ENCODE measurements at regions not wholly inside any gene's neighbourhood (a gene's known extent, or its start where the extent isn't known, plus 50 kb on each side); places are given as distances from the start of the nearest gene placed in this dataset.

DNA sequence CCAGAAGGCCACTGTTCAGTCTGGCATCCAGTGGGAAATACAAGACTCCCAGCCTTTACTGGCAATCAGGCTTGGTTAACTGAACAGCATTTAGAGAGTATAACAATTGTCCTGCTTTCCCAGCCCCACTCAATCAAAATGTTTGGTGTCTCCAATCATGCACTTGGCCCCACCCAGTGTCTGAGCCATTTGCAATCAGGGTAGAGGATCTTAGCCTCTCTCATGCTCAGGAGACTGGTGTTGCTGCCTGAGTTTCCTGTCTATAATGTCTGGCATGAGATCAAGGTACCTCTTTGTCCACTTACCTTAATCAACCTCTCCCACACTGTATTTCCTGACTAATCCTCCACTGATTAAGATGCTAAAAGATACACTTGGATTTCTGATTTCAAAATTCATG lies 290.2 kb upstream of the GHITM start:
- TF ChIP-seq, protein P1, sequence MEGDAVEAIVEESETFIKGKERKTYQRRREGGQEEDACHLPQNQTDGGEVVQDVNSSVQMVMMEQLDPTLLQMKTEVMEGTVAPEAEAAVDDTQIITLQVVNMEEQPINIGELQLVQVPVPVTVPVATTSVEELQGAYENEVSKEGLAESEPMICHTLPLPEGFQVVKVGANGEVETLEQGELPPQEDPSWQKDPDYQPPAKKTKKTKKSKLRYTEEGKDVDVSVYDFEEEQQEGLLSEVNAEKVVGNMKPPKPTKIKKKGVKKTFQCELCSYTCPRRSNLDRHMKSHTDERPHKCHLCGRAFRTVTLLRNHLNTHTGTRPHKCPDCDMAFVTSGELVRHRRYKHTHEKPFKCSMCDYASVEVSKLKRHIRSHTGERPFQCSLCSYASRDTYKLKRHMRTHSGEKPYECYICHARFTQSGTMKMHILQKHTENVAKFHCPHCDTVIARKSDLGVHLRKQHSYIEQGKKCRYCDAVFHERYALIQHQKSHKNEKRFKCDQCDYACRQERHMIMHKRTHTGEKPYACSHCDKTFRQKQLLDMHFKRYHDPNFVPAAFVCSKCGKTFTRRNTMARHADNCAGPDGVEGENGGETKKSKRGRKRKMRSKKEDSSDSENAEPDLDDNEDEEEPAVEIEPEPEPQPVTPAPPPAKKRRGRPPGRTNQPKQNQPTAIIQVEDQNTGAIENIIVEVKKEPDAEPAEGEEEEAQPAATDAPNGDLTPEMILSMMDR (IDR thresholded peaks at IDR 0.05): no peak
- Mint-ChIP-seq H3K27me3 (ENCODE audit: unreplicated experiment) (no peaks in the 10 kb centered on the region), H3K4me3 (ENCODE audit: unreplicated experiment) (no peak overlapping the region), H3K4me1 (ENCODE audit: unreplicated experiment) (peaks cover 12% of the 10 kb centered on the region), H3K36me3 (ENCODE audit: unreplicated experiment) (no peaks in the 10 kb centered on the region), H3K27ac (ENCODE audit: unreplicated experiment) (no peak overlapping the region), H3K9me3 (ENCODE audit: unreplicated experiment) (peaks cover 2% of the 10 kb centered on the region)
- no peak for DNase-seq (ENCODE audit: extremely low spot score, unreplicated experiment)

DNA sequence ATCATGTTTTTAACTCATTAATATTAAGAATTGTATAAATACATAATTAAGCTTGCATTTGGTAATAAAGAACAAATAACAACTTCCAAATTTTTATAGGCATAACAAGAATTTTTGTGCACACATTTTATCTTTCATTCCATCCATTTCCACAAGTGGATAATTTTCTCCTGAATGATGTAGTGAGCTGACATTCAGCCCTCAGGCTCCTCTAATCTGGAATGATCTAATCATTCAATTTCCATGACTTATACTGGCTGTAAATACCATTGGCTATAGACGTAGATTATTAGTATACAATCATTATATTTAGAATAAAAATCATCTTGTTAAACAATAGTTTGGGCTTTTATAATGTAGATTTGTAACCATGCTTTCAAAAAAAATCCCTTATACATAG lies 287.2 kb upstream of the GHITM start:
- Mint-ChIP-seq H3K27me3 (ENCODE audit: unreplicated experiment) (no peaks in the 10 kb centered on the region), H3K4me1 (ENCODE audit: unreplicated experiment) (peaks cover 12% of the 10 kb centered on the region), H3K27ac (ENCODE audit: unreplicated experiment) (no peak overlapping the region), H3K36me3 (ENCODE audit: unreplicated experiment) (no peaks in the 10 kb centered on the region), H3K4me3 (ENCODE audit: unreplicated experiment) (no peak overlapping the region), H3K9me3 (ENCODE audit: unreplicated experiment) (peaks cover 8% of the 10 kb centered on the region)
- TF ChIP-seq, protein P1 (IDR thresholded peaks at IDR 0.05): no peak
- no peak for DNase-seq (ENCODE audit: extremely low spot score, unreplicated experiment)

DNA sequence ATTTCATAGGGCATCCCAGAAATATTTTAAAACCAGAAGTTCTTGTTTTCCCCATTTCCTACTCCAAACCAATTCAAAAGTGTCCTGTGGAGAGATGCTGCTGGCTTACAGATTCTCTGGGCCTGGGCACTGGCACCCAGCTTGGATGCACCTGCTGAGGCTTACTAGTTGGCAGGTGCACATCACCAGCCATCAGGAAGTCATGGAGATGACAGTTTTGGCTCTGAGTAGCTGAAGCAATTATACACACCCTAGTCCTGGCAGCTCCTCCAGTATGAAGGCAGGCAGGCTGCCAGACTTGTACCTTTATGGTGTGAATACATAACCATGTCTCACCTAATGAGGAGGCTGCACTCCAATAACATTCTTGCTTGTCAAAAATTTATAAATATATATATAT lies 276.6 kb upstream of the GHITM start:
- Mint-ChIP-seq H3K9me3 (ENCODE audit: unreplicated experiment) (peaks cover 14% of the 10 kb centered on the region), H3K4me1 (ENCODE audit: unreplicated experiment) (no peaks in the 10 kb centered on the region), H3K27me3 (ENCODE audit: unreplicated experiment) (no peaks in the 10 kb centered on the region), H3K36me3 (ENCODE audit: unreplicated experiment) (peaks cover 3% of the 10 kb centered on the region), H3K27ac (ENCODE audit: unreplicated experiment) (no peak overlapping the region), H3K4me3 (ENCODE audit: unreplicated experiment) (no peak overlapping the region)
- TF ChIP-seq, protein P1 (IDR thresholded peaks at IDR 0.05): no peak
- no peak for DNase-seq (ENCODE audit: extremely low spot score, unreplicated experiment)

DNA sequence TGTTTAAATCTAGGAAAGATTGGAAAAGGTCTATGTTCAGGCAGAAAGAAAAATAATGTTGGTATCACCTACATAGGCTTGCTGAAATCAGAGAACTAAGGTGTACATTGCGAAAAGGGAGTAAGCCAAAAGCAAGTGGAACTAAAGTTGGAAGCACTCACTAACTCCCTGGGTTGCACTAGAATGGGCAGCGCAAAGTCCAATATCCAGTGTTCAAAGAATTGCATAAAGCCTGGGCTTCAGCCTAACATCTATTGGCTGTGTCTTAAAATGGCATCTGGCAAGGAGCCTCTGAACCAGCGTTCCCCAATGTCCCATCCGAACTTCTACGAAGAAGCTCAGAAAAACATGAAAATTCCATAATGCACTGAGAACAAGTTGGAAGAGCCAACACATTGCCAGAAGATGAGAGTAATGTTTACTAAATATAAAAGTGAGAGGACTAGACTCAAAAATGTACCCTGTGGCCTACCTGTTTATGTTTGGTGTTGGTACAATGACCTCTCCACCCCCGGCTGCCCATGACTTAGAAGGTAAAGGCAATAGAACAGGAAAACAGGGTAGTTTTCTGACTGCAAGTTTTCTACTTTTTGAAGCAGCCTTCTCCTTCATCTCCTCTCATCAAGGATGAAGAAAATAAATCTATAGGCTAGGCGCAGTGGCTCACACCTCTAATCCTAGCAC lies 275.9 kb upstream of the GHITM start:
- Mint-ChIP-seq H3K4me1 (ENCODE audit: unreplicated experiment) (no peaks in the 10 kb centered on the region), H3K27me3 (ENCODE audit: unreplicated experiment) (no peaks in the 10 kb centered on the region), H3K36me3 (ENCODE audit: unreplicated experiment) (peaks cover 3% of the 10 kb centered on the region), H3K9me3 (ENCODE audit: unreplicated experiment) (peaks cover 14% of the 10 kb centered on the region), H3K27ac (ENCODE audit: unreplicated experiment) (no peak overlapping the region), H3K4me3 (ENCODE audit: unreplicated experiment) (no peak overlapping the region)
- no peak for DNase-seq (ENCODE audit: extremely low spot score, unreplicated experiment)
- TF ChIP-seq, protein P1 (IDR thresholded peaks at IDR 0.05): no peak

DNA sequence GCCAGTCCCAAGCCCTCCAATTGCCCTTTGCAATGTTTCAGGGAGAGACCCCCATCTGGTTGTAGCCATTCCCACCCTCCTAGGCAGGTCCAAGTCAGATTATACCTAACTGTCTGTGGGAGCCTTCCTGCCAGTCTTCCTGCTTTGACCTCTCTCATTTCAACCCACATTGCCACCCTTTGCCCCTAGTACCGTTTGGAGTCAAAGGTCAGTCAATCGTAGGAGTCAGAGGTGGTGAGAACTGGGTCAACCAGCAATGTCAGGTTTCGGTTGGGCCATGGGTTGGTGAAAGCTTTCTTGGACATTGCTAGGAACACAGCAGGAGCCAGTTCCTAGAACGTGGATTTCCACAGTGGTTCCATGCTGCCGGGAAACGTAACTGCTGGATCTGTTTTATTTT lies 269.4 kb upstream of the GHITM start:
- no peak overlapping the region for H3K4me3 Mint-ChIP-seq (ENCODE audit: unreplicated experiment)
- H3K27me3 Mint-ChIP-seq (ENCODE audit: unreplicated experiment): peaks cover 3% of the 10 kb centered on the region
- TF ChIP-seq, protein P1 (IDR thresholded peaks at IDR 0.05): no peak
- no peak overlapping the region for H3K27ac Mint-ChIP-seq (ENCODE audit: unreplicated experiment)
- no peaks in the 10 kb centered on the region for H3K9me3 Mint-ChIP-seq (ENCODE audit: unreplicated experiment)
- H3K36me3 Mint-ChIP-seq (ENCODE audit: unreplicated experiment): no peaks in the 10 kb centered on the region
- no peaks in the 10 kb centered on the region for H3K4me1 Mint-ChIP-seq (ENCODE audit: unreplicated experiment)
- no peak for DNase-seq (ENCODE audit: extremely low spot score, unreplicated experiment)

Measured in osteocyte (in vitro differentiated cells).